ENCODE measurements at regions not wholly inside any gene's neighbourhood (a gene's known extent, or its start where the extent isn't known, plus 50 kb on each side); places are given as distances from the start of the nearest gene placed in this dataset.

DNA sequence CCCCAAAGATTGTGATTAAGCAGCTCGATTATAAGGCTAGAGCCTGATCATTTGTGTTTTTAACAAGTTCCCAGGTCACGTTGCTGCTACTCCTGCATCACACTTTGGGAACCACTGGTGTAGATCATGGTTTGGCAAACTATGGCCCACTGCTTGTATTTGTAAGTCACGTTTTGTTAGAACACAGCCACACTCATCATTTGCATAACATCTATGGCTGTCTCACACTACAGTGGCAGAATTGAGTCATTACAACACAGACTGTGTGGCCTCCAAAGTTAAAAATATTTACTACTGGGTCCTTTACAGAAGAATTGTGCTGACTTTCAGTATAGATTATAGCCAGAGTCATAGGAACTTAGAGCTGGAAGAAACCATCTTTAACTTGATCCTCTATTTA, 515.3 kb upstream of the PSMD7 start:
- in situ Hi-C loops (cut with MboI; ENCODE audit: low pct_unique_long_range_greater_than_20kb, low sequenced_read_pairs, unreplicated experiment), result no loop called here

DNA sequence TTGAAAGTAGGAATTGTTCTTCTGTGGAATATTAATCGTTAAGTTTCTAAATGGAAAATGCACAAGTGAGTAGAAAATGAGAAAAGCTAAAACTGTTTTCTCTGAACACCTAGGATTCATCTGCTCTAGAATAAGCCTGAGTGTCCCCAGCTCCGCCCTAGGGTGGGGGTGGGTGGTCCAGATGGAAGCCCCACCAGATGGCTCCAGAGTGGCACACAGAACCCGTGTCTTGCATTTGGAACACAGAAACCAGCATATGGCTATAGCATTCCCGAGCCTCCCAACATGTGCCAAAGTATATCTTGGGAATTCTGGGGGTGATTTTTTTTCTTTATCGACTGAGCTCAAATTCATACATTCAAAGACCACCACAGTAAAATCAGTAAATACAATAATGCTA, 517.7 kb upstream of the PSMD7 start:
- TF ChIP-seq, protein P1, sequence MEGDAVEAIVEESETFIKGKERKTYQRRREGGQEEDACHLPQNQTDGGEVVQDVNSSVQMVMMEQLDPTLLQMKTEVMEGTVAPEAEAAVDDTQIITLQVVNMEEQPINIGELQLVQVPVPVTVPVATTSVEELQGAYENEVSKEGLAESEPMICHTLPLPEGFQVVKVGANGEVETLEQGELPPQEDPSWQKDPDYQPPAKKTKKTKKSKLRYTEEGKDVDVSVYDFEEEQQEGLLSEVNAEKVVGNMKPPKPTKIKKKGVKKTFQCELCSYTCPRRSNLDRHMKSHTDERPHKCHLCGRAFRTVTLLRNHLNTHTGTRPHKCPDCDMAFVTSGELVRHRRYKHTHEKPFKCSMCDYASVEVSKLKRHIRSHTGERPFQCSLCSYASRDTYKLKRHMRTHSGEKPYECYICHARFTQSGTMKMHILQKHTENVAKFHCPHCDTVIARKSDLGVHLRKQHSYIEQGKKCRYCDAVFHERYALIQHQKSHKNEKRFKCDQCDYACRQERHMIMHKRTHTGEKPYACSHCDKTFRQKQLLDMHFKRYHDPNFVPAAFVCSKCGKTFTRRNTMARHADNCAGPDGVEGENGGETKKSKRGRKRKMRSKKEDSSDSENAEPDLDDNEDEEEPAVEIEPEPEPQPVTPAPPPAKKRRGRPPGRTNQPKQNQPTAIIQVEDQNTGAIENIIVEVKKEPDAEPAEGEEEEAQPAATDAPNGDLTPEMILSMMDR (IDR thresholded peaks at IDR 0.05; ENCODE audit: extremely low read depth, insufficient read depth, missing control alignments), result no peak
- DNase-seq (ENCODE audit: low spot score), result no peak
- in situ Hi-C loops (cut with MboI; ENCODE audit: low pct_unique_long_range_greater_than_20kb, low sequenced_read_pairs, unreplicated experiment), result no loop called here

More for the DNA sequence above, 515.3 kb upstream of the PSMD7 start:
- TF ChIP-seq, protein P1 (IDR thresholded peaks at IDR 0.05; ENCODE audit: extremely low read depth, insufficient read depth, missing control alignments), result no peak
- DNase-seq (ENCODE audit: low spot score), result no peak

DNA sequence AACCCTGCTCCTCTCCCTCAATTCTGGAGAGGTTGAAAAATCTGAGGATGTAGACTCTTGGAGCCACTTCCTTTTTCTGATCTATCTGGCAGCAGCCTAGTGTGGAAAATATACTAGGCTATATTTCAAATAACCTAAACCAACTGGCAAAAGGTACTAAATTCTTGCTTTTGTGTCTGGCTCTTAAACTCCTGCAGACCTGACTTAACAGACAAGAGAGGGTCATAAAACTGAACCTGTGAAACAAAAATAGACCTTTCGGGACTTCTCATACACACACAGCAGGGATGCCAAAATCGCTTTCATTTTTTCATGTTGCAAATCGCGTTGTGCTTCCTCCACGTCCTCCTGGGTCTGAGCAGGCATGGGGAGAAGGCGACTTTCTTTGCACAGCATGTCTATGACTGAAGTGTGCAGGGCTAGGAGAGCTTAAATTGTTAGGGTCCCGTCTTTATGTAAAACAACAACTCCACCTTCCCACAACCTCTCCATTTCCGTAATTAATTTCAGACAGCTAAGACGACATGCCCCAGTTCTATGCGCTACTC, 520.7 kb upstream of the PSMD7 start:
- DNase-seq (ENCODE audit: low spot score), result no peak
- TF ChIP-seq, protein P1 (IDR thresholded peaks at IDR 0.05; ENCODE audit: extremely low read depth, insufficient read depth, missing control alignments), result no peak
- in situ Hi-C loops (cut with MboI; ENCODE audit: low pct_unique_long_range_greater_than_20kb, low sequenced_read_pairs, unreplicated experiment), result no loop called here

DNA sequence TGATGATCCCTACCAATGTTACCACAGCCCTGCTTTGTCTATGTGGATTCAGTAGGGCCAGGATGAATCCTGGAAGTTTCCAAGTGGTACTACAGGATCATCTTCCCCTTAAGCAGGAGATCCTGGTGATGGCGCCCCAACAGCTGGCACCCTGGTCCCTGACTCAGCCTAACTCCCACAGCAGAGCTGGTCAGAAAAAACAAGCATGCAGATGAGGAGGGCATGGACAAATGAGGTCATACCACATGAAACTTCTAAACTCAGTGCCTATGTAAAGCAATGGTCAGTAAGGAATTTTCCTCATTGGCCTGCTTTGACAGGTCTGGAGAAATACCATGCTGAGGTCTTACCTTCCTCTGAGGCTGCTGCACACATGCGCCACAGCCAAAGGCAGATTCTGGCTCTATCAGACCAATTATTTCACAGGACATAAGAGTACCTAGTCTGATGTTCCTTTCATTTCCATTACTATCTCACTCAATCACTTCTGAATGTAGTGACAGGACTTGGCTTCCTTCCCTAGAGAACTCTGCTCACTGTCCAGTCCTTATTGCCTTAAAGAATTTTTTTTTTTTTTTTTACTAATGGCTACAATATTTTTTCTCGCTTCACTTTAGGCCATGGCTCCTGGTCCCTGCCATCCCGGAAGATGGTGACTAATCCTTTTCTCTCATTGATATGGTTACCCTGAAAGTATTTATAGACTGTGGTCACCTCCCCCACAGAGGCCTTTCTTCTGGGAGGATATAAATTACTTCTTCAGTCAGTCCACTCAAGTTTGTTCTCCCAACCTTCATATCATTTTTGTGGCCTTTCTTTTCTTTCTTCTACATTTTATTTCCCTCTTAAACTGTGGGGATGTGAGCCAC, 525.2 kb upstream of the PSMD7 start:
- TF ChIP-seq, protein P1 (IDR thresholded peaks at IDR 0.05; ENCODE audit: extremely low read depth, insufficient read depth, missing control alignments), result no peak
- in situ Hi-C loops (cut with MboI; ENCODE audit: low pct_unique_long_range_greater_than_20kb, low sequenced_read_pairs, unreplicated experiment), result no loop called here
- no peak for DNase-seq (ENCODE audit: low spot score)

DNA sequence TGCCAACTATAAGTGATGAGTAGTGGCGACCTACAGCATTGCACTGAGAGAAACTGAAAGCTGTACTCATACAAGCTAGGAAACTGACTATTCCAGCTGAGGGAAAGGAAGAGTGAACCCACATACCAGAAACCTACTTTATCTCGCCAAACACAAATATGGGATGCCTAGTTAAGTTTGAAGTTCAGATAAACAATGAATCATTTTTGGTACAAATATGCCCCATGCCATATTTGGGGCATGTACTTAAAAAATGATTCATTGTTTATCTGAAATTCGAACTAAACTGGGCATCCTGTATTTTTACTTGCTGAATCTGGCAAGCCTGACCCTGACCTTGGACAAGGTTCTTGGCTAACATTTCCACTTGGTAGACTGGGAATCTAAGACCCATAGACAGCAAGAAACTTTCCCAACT, 527.8 kb upstream of the PSMD7 start:
- in situ Hi-C loops (cut with MboI; ENCODE audit: low pct_unique_long_range_greater_than_20kb, low sequenced_read_pairs, unreplicated experiment), result no loop called here
- no peak for DNase-seq (ENCODE audit: low spot score)
- TF ChIP-seq, protein P1 (IDR thresholded peaks at IDR 0.05; ENCODE audit: extremely low read depth, insufficient read depth, missing control alignments), result no peak

DNA sequence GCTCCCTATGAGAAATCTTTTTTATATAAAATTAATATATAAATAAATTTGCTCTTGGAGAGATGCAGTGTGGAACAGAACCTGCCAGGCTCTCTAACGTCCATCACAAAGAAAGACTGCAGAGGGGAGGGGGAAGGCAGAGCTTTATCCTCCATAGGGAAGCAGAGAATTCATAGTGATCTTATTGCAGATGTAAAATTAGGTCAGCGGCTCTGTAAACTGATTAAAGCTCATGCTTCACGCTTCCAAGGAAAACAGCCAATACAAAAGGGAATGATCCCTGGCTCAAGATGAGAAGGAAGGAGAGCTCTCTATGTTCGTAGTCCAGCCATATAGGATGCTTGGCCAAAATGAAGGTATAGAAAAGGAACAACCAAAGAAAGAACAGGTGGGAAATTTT, 532.3 kb upstream of the PSMD7 start:
- no peak for DNase-seq (ENCODE audit: low spot score)
- TF ChIP-seq, protein P1 (IDR thresholded peaks at IDR 0.05; ENCODE audit: extremely low read depth, insufficient read depth, missing control alignments), result no peak
- in situ Hi-C loops (cut with MboI; ENCODE audit: low pct_unique_long_range_greater_than_20kb, low sequenced_read_pairs, unreplicated experiment), result no loop called here

All from GM13977 (cell line).